OCI-LY7 (cell line): ENCODE measurements at regions not wholly inside any gene's neighbourhood (a gene's known extent, or its start where the extent isn't known, plus 50 kb on each side); places are given as distances from the start of the nearest gene placed in this dataset.

Source experiments
- CTCF ChIP-seq: fragments of 200-600 bp; sonication (generic); conservative IDR thresholded peaks from 2 replicates; pipeline ENCODE4 v1.5.1; 2014; ENCODE audit warnings: mild to moderate bottlenecking, antibody characterized with exemption, low read length, moderate library complexity, mixed read lengths
- EZH2phosphoT487 ChIP-seq: fragments of 200-600 bp; sonication (generic); IDR thresholded peaks from 2 replicates; pipeline ENCODE4 v1.6.1; 2018; ENCODE audit warnings: low read depth, borderline replicate concordance, mild to moderate bottlenecking, mixed run types, antibody characterized with exemption, low read length, moderate library complexity, mixed read lengths

- TF ChIP-seq EZH2phosphoT487 (no peak), CTCF (no peak)
Observed at GRCh38 chr10:128517167-128517566, 390.9 kb upstream of the MKI67 start.
